ENCODE measurements at regions not wholly inside any gene's neighbourhood (a gene's known extent, or its start where the extent isn't known, plus 50 kb on each side); places are given as distances from the start of the nearest gene placed in this dataset.
"Not testable (repeated sequence)": the region's sequence is repeated elsewhere in the genome, so short reads cannot be mapped to it uniquely, and the experiment has no call there.

DNA sequence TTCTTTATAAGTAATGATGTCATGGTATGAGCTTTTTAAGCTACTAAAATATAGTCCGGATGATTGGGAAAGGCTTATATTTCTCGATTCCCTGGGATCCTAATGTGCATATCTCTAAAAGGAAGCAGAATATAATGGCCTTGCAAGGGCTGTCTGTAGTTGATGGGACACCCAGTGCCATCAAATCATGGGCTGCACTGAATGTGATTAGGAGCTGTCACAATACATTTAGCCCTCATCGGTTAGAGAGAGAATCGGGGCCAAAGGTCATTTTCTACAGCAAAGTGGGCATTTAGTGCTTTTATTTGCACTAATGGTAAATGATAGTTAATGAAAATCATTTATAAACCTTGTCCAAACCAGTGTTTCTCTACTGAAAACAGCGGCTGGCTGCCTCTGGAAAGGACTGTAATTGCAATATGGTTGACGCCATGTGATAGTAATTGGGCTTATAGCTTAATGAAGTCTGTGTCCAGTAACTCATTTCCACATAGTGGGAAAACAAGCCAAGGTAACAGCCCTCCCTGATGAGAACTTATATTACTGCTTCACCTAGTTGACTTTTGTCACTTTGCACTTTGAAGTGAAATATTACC, 265.0 kb upstream of the AZI2 start:
- Mint-ChIP-seq H3K9me3 (no peaks in the 10 kb centered on the region), H3K27me3 (no peaks in the 10 kb centered on the region), H3K27ac (no peak overlapping the region), H3K4me1 (no peaks in the 10 kb centered on the region), H3K4me3 (no peak overlapping the region), H3K36me3 (ENCODE audit: low read depth) (no peaks in the 10 kb centered on the region)
- ChIA-PET CTCF (no interaction called here), POLR2A (no interaction called here)
- DNase-seq, result no peak

DNA sequence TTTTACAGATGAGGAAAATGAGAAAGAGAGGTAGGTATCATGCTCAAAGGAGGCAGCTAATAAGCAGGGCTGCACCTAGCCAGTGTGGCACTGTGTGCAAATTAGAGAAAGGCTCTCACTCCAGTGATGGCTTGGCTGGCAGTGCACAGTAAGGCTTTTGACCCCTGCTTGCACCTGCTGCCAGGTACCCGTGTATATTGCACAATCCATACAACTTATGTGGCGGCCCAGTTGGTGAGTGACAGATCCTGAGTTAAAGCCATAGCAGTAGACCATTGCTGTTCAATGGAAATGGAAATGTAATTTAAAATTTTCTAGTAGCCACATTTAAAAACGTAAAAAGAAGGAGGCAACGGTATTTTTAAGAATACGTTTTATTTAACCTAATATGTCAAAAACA, 266.4 kb upstream of the AZI2 start:
- no peaks in the 10 kb centered on the region for H3K4me1 Mint-ChIP-seq
- no peaks in the 10 kb centered on the region for H3K9me3 Mint-ChIP-seq
- no peak overlapping the region for H3K4me3 Mint-ChIP-seq
- H3K27me3 Mint-ChIP-seq, result no peaks in the 10 kb centered on the region
- no peak overlapping the region for H3K27ac Mint-ChIP-seq
- DNase-seq, result no peak
- ChIA-PET POLR2A (no interaction called here), CTCF (no interaction called here)
- H3K36me3 Mint-ChIP-seq (ENCODE audit: low read depth), result no peaks in the 10 kb centered on the region

DNA sequence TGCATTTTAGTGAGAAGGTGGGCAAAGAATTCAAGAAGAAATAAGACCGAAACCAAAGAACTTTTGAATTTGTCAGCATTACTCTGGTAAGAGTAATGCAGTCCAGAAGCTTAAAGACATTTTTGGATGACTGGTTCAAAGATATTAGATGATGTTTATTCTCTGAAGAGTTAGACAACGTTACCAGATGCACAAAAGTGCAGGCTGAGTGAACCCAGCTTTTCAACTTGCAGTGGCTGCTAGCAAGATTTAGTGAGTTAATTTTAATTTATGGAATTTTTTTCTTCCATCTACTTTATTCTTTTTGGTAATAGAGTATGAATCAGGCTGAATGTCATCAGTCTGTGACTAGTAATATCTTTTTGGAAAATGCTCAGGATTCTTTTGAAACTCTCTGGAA, 267.3 kb upstream of the AZI2 start:
- no peak for DNase-seq
- Mint-ChIP-seq H3K27me3 (no peaks in the 10 kb centered on the region), H3K4me1 (no peaks in the 10 kb centered on the region), H3K36me3 (ENCODE audit: low read depth) (no peaks in the 10 kb centered on the region), H3K27ac (no peak overlapping the region), H3K4me3 (no peak overlapping the region), H3K9me3 (no peaks in the 10 kb centered on the region)
- CTCF ChIA-PET, result no interaction called here
- POLR2A ChIA-PET, result no interaction called here

DNA sequence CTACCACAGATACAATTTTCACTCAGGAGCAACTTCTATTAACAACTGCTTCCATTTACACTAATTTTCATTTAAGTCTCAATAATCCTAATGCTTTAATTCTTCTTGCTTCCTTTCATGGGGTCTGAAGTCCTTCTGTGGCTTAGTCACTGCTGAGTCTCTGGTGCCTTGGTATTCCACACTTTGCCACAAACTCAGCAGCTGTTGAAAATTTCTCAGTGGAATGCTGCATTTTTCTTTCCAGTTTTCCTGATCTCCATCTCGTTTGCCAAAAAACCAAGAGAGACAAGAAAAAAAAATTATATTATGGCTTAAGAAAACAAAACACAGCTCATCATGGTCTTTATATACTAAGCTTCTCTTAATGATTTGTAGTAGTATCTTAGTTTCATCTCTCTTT, 269.2 kb upstream of the AZI2 start:
- Mint-ChIP-seq H3K4me3 (no peak overlapping the region), H3K27ac (no peak overlapping the region), H3K27me3 (no peaks in the 10 kb centered on the region), H3K9me3 (no peaks in the 10 kb centered on the region), H3K36me3 (ENCODE audit: low read depth) (no peaks in the 10 kb centered on the region), H3K4me1 (no peaks in the 10 kb centered on the region)
- ChIA-PET POLR2A (interaction anchor here (0.6 kb wide), 1 partner anchor 146 kb away, joined by 3 read pairs; no protein-coding TSS in a partner anchor), CTCF (no interaction called here)
- no peak for DNase-seq

DNA sequence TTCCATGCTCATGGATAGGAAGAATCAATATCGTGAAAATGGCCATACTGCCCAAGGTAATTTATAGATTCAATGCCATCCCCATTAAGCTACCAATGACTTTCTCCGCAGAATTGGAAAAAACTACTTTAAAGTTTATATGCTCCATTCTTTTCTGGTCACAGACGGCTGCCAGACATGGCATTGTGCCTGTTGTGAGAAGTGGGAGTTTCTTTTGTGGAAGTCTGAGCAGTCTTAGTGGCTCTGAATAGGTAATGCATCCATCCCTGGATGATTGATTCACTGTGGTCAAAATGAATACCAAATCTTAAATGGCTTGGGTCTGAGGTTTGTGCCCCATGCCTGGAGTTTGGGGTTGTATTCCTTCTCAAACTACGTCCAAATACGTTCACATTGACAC, 274.5 kb upstream of the AZI2 start:
- Mint-ChIP-seq H3K27ac (no peak overlapping the region), H3K4me1 (no peaks in the 10 kb centered on the region), H3K27me3 (no peaks in the 10 kb centered on the region), H3K4me3 (no peak overlapping the region), H3K9me3 (no peaks in the 10 kb centered on the region), H3K36me3 (ENCODE audit: low read depth) (no peaks in the 10 kb centered on the region)
- CTCF ChIA-PET, result no interaction called here
- POLR2A ChIA-PET, result no interaction called here
- no peak for DNase-seq

DNA sequence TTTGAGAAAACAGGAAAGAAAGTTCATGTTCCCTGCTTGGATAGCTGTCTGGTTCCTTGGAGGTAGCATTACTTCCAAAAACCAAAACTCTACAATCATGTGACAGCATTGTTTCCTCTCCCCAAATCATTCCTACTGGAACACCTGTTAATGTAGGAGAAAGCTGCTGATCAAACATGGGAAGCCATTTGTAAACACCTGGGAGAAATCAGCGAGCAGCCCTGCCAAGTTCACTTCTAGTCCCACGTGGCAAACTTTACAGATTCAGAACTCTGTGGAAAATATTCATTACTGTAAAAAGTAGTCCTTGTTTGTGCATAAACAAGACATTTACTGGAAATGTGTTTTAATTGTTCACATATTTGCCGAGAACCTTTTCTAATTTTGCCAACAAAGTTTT, 275.5 kb upstream of the AZI2 start:
- Mint-ChIP-seq H3K27ac (no peak overlapping the region), H3K4me1 (no peaks in the 10 kb centered on the region), H3K36me3 (ENCODE audit: low read depth) (no peaks in the 10 kb centered on the region), H3K9me3 (no peaks in the 10 kb centered on the region), H3K4me3 (no peak overlapping the region), H3K27me3 (no peaks in the 10 kb centered on the region)
- DNase-seq, result no peak
- POLR2A ChIA-PET, result no interaction called here
- CTCF ChIA-PET, result no interaction called here

DNA sequence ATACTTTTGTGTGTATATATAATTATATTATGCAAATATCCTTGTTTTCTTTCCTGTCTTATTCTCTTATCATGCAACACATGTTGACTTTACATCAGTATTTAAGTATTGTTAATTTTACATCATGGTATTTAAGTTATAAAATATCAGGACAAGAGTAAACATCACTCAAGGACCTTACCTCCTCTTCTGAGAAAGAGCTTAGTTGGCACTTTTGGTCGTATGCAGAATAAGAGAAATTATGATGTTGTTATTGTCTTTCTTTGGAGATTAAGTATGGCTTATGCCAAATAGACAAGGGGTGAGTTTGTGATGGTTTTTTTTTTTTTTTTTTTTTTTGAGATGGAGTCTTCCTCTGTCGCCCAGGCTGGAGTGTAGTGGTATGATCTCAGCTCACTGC, 279.2 kb upstream of the AZI2 start:
- H3K36me3 Mint-ChIP-seq (ENCODE audit: low read depth); H3K27me3 Mint-ChIP-seq; DNase-seq; CTCF ChIA-PET; H3K9me3 Mint-ChIP-seq; H3K4me1 Mint-ChIP-seq; H3K27ac Mint-ChIP-seq; H3K4me3 Mint-ChIP-seq; POLR2A ChIA-PET: not testable (repeated sequence)

DNA sequence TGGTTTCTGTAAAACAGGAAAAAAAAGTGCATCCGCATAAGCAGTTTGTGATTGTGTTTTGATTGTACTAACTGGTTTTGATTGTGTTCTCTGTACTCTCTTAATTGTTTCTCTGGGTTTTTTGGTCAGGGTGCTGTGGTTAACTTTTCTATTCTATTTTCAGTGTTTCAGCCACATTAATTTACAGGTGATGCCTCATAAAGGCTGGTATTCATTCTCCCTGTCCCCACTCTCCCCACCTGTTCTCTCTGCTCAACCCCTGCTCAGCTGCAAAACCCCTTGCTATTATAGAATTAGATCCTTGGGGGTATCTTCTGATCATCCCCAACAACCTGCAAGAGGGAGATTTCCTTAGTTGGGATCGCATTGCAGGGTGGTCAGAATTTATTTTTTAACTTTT, 285.4 kb upstream of the AZI2 start:
- Mint-ChIP-seq H3K4me1 (no peaks in the 10 kb centered on the region), H3K36me3 (ENCODE audit: low read depth) (no peaks in the 10 kb centered on the region), H3K27me3 (no peaks in the 10 kb centered on the region), H3K27ac (no peak overlapping the region), H3K4me3 (no peak overlapping the region), H3K9me3 (peaks cover 2% of the 10 kb centered on the region)
- CTCF ChIA-PET, result no interaction called here
- POLR2A ChIA-PET, result no interaction called here
- no peak for DNase-seq

DNA sequence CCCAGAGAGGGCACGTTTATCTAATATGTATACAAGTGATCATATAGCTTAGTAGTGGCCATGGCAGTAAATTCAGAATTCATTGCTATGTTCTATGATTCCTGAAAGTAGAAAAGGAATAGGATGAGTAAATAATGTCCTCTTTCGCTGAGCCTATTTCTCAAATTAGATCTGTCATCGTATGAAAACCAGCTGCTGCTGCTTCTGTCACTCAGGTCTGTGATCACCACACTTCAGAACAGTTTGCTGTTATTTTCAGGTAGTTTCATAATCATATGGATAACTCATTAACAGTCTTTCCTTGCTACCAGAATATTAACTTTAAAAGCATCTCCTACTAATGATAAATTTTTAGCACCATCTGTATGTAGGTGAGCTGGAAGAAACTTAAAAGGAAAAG, 289.1 kb upstream of the AZI2 start:
- ChIA-PET POLR2A (no interaction called here), CTCF (interaction anchor here (0.9 kb wide), 2 partner anchors 8 to 20 kb away, joined by 3 read pairs; no protein-coding TSS in a partner anchor)
- Mint-ChIP-seq H3K4me3 (no peak overlapping the region), H3K4me1 (no peaks in the 10 kb centered on the region), H3K36me3 (ENCODE audit: low read depth) (no peaks in the 10 kb centered on the region), H3K27ac (no peak overlapping the region), H3K27me3 (no peaks in the 10 kb centered on the region), H3K9me3 (peaks cover 2% of the 10 kb centered on the region)
- DNase-seq, result no peak

DNA sequence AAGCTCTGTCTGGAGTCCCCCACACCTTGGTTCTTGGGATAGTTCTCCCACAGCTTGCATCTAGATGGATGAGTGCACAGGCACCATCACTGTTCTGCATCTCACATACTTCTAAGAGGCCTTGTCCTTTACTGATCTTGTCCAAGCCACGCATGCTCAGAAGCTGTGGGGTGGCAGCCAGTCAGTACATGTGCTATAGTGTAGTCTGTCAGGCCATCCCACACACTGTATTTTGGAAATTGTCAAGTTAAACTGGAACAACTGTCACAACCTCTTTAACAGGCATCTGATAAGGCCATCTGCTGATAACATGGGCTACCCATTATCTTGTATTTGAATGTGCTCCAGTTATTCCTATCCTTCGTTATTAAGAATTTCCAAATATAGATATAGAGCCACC, 296.5 kb upstream of the AZI2 start:
- ChIA-PET CTCF (interaction anchor here (1.1 kb wide), 1 partner anchor 8 kb away, joined by 3 read pairs; no protein-coding TSS in a partner anchor), POLR2A (no interaction called here)
- Mint-ChIP-seq H3K4me3 (no peak overlapping the region), H3K27ac (no peak overlapping the region), H3K27me3 (peaks cover 1% of the 10 kb centered on the region), H3K36me3 (ENCODE audit: low read depth) (no peaks in the 10 kb centered on the region), H3K9me3 (no peaks in the 10 kb centered on the region), H3K4me1 (no peaks in the 10 kb centered on the region)
- no peak for DNase-seq

DNA sequence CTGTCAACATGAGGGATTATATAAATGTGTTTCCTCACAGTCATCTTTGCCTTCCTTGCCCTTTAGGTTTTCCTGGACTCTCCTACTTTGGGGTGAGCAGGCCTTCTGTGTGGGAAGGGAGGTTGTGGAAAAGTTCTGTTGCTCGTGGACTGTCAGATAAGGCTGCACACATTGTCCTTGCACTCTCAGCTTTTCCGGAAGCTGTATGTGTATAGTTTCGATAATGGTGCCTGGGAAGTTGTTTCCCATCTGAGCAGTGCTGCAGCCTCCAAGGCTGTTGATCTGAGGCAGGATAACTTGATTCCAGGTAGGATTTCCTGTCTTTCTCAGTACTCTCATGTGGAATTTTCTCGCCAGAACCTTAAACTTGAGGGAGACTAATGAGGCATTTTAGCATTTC, 297.8 kb upstream of the AZI2 start:
- CTCF ChIA-PET, result no interaction called here
- Mint-ChIP-seq H3K27me3 (peaks cover 1% of the 10 kb centered on the region), H3K9me3 (no peaks in the 10 kb centered on the region), H3K36me3 (ENCODE audit: low read depth) (no peaks in the 10 kb centered on the region), H3K27ac (no peak overlapping the region), H3K4me1 (no peaks in the 10 kb centered on the region), H3K4me3 (no peak overlapping the region)
- POLR2A ChIA-PET, result no interaction called here
- DNase-seq, result no peak

DNA sequence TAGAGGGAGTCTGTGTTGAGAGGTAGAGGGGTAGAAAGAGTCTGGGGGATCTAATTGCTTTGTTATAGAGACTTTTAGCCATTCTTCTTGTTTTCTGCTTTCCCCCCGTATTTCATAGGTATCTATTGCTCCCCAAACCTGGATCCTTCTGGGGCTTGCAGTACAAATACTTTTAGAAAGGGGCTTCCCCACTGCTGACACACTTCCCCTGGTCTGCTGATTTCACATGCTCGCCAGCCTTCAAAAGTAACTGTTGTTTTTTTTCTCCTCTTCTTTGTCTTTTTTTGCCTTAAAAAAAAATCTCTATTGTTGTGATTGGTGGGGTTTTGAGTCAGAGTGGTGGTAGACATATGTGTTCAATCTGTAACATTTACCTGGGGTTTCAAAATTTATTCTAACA, 300.6 kb upstream of the AZI2 start:
- Mint-ChIP-seq H3K4me3 (no peak overlapping the region), H3K27ac (no peak overlapping the region), H3K9me3 (no peaks in the 10 kb centered on the region), H3K36me3 (ENCODE audit: low read depth) (no peaks in the 10 kb centered on the region), H3K4me1 (no peaks in the 10 kb centered on the region), H3K27me3 (no peaks in the 10 kb centered on the region)
- DNase-seq, result no peak
- CTCF ChIA-PET, result no interaction called here
- POLR2A ChIA-PET, result no interaction called here

DNA sequence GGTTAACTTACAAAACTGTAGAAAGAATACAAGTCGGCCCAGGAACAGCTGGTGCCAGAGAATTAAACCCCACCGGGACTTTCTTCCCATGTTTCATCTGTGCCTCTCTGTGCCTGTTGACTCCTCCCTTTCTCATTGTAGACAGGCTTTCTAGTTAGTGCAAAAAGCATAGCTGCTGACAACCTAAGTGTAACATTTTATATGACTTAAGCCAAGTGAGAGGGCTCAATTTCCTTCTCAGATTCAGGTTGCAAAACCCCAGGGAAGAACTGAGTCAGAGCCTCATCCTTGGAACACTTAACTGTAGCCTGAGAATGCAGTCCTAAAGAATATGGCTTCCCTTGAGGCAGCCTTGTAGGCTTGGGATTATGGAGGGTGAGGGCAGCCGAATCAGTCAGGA, 302.5 kb upstream of the AZI2 start:
- Mint-ChIP-seq H3K27ac (no peak overlapping the region), H3K36me3 (ENCODE audit: low read depth) (no peaks in the 10 kb centered on the region), H3K4me3 (no peak overlapping the region), H3K27me3 (no peaks in the 10 kb centered on the region), H3K4me1 (no peaks in the 10 kb centered on the region), H3K9me3 (no peaks in the 10 kb centered on the region)
- ChIA-PET POLR2A (no interaction called here), CTCF (no interaction called here)
- no peak for DNase-seq

DNA sequence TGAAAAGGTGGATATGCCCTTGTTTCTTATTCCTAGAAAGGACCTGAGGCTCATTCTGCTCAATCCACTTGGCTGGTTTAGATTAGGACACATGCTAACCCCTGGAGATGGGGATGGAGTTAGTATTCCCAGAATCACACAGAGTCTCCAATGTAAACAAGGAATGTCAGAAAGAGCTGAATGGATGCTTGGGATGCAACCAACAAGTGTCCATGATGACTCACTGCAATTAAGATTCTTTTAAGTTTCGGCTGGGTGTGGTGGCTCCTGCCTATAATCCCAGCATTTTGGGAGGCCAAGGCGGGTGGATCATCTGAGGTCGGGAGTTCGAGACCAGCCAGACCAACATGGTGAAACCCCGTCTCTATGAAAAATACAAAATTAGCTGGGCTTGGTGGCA, 315.5 kb upstream of the AZI2 start:
- Mint-ChIP-seq H3K4me3 (no peak overlapping the region), H3K4me1 (no peaks in the 10 kb centered on the region), H3K27ac (no peak overlapping the region), H3K27me3 (no peaks in the 10 kb centered on the region), H3K9me3 (no peaks in the 10 kb centered on the region), H3K36me3 (ENCODE audit: low read depth) (no peaks in the 10 kb centered on the region)
- DNase-seq, result no peak
- ChIA-PET POLR2A (no interaction called here), CTCF (no interaction called here)
